ENCODE measurements at regions not wholly inside any gene's neighbourhood (a gene's known extent, or its start where the extent isn't known, plus 50 kb on each side); places are given as distances from the start of the nearest gene placed in this dataset.

- no peak for DNase-seq (ENCODE audit: extremely low spot score, unreplicated experiment)
- H3K27ac Mint-ChIP-seq: no peak overlapping the region
These were observed 199.9 kb downstream of the PCDH7 start for GRCh38 chr4:30920043-30920442.

DNA sequence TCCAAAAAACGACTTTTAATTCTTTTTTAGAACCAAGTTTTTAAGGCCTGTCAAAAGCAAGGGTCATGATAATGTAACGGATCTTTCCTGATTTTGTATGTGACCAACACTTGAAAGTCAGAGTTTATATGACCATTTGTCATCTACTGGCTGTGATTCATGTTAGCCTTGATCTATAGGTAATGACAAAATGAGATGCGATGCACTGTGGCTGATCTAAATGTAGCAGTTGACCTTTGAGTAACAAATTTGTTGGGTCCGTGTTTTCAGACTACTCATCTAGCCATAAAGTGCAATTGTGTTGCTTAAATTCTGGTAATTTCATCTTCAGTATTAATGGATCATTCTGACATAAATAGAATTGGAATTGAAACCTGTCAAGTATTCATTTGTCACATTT, 202.5 kb downstream of the PCDH7 start:
- TF ChIP-seq, protein P1, sequence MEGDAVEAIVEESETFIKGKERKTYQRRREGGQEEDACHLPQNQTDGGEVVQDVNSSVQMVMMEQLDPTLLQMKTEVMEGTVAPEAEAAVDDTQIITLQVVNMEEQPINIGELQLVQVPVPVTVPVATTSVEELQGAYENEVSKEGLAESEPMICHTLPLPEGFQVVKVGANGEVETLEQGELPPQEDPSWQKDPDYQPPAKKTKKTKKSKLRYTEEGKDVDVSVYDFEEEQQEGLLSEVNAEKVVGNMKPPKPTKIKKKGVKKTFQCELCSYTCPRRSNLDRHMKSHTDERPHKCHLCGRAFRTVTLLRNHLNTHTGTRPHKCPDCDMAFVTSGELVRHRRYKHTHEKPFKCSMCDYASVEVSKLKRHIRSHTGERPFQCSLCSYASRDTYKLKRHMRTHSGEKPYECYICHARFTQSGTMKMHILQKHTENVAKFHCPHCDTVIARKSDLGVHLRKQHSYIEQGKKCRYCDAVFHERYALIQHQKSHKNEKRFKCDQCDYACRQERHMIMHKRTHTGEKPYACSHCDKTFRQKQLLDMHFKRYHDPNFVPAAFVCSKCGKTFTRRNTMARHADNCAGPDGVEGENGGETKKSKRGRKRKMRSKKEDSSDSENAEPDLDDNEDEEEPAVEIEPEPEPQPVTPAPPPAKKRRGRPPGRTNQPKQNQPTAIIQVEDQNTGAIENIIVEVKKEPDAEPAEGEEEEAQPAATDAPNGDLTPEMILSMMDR (conservative IDR thresholded peaks at IDR 0.05): no peak
- Mint-ChIP-seq H3K27ac (no peak overlapping the region), H3K36me3 (peaks cover 25% of the 10 kb centered on the region), H3K4me3 (no peak overlapping the region), H3K9me3 (no peaks in the 10 kb centered on the region), H3K27me3 (no peaks in the 10 kb centered on the region), H3K4me1 (ENCODE audit: unreplicated experiment) (no peaks in the 10 kb centered on the region)
- DNase-seq (ENCODE audit: extremely low spot score, unreplicated experiment): no peak

More at GRCh38 chr4:30920043-30920442, 199.9 kb downstream of the PCDH7 start:
- Mint-ChIP-seq H3K36me3 (peaks cover 20% of the 10 kb centered on the region), H3K9me3 (no peaks in the 10 kb centered on the region), H3K4me3 (no peak overlapping the region), H3K27me3 (peaks cover 5% of the 10 kb centered on the region), H3K4me1 (ENCODE audit: unreplicated experiment) (no peaks in the 10 kb centered on the region)
- TF ChIP-seq, protein P1 (conservative IDR thresholded peaks at IDR 0.05): no peak

- H3K27ac Mint-ChIP-seq: no peak overlapping the region
These were observed 204.3 kb downstream of the PCDH7 start for GRCh38 chr4:30924495-30924894.

DNA sequence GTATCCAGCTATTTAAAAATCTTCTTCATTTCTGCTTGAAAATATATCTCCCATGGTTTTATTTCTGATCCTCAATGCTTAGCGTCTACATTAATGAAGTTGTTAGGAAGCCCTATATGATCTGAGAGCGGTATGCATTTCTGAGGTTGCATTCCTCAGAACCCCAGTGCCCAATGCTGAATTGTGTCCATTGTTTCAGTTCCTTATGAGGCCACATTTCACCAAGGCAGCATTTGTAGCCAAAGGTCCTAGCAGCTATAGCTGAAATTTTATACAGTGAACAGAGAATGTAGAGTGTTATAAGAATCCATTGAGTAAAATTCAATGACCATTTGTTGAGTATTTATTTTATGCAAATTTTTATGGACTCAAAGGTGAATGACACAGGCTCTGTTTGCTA, 209.5 kb downstream of the PCDH7 start:
- Mint-ChIP-seq H3K36me3 (peaks cover 7% of the 10 kb centered on the region), H3K4me3 (no peak overlapping the region), H3K27me3 (no peaks in the 10 kb centered on the region), H3K4me1 (ENCODE audit: unreplicated experiment) (no peaks in the 10 kb centered on the region), H3K9me3 (no peaks in the 10 kb centered on the region), H3K27ac (no peak overlapping the region)
- DNase-seq (ENCODE audit: extremely low spot score, unreplicated experiment): no peak
- TF ChIP-seq, protein P1 (conservative IDR thresholded peaks at IDR 0.05): no peak

More at GRCh38 chr4:30924495-30924894, 204.3 kb downstream of the PCDH7 start:
- Mint-ChIP-seq H3K9me3 (no peaks in the 10 kb centered on the region), H3K36me3 (peaks cover 22% of the 10 kb centered on the region), H3K4me3 (no peak overlapping the region), H3K4me1 (ENCODE audit: unreplicated experiment) (no peaks in the 10 kb centered on the region), H3K27me3 (no peaks in the 10 kb centered on the region)
- DNase-seq (ENCODE audit: extremely low spot score, unreplicated experiment): no peak
- TF ChIP-seq, protein P1 (conservative IDR thresholded peaks at IDR 0.05): no peak

DNA sequence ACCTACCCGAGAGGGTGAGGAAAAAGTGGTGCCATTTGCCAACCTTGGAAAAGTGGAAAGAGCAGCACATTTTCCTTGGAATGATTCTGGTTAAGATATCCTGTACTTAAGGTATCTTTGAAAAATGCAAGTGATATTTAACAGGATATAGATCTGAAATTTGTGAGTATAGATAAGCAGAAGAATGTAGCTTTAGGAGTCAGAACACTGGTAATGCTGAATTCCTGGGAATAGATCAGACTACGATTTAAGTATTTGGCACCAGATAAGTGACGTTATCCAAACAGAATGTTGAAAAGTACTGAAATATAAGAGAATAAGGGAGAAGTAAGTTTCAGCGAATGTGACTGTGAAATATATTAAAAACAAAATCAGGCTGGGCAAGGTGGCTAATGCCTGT, 210.1 kb downstream of the PCDH7 start:
- Mint-ChIP-seq H3K4me3 (no peak overlapping the region), H3K9me3 (no peaks in the 10 kb centered on the region), H3K27ac (no peak overlapping the region), H3K4me1 (ENCODE audit: unreplicated experiment) (no peaks in the 10 kb centered on the region), H3K27me3 (no peaks in the 10 kb centered on the region), H3K36me3 (peaks cover 3% of the 10 kb centered on the region)
- DNase-seq (ENCODE audit: extremely low spot score, unreplicated experiment): no peak
- TF ChIP-seq, protein P1 (conservative IDR thresholded peaks at IDR 0.05): no peak

DNA sequence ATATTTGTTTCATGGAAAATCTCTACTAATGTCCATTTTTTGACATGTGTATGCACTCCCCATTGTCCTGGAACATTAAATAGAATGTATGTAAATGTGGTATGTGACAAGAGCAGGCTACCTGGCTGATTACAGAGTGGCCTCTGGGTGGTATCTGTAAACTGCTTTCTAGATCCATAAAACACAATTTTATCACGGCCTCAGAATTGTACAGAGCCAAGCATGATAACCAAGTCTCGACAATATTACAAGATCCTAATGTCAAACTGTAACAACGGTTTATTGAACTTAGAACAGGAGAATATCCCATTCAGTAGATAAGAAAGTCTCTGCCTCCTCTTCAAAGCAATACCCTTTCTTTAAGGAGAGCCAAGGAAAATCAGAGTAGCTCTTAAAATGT, 212.4 kb downstream of the PCDH7 start:
- no peak for DNase-seq (ENCODE audit: extremely low spot score, unreplicated experiment)
- Mint-ChIP-seq H3K4me1 (ENCODE audit: unreplicated experiment) (no peaks in the 10 kb centered on the region), H3K9me3 (no peaks in the 10 kb centered on the region), H3K27me3 (no peaks in the 10 kb centered on the region), H3K4me3 (no peak overlapping the region), H3K36me3 (no peaks in the 10 kb centered on the region), H3K27ac (no peak overlapping the region)
- TF ChIP-seq, protein P1 (conservative IDR thresholded peaks at IDR 0.05): no peak

Data from type B pancreatic cell (in vitro differentiated cells).